HG03342 (cell line): ENCODE measurements at regions not wholly inside any gene's neighbourhood (a gene's known extent, or its start where the extent isn't known, plus 50 kb on each side); places are given as distances from the start of the nearest gene placed in this dataset.

Experiments
- ATAC-seq: cut with Tn5 transposase; IDR thresholded peaks from one replicate; pipeline ENCODE4 v1.9.1; 2021; ENCODE audit warnings: mild to moderate bottlenecking, moderate library complexity; ENCODE audit not compliant: unreplicated experiment

DNA sequence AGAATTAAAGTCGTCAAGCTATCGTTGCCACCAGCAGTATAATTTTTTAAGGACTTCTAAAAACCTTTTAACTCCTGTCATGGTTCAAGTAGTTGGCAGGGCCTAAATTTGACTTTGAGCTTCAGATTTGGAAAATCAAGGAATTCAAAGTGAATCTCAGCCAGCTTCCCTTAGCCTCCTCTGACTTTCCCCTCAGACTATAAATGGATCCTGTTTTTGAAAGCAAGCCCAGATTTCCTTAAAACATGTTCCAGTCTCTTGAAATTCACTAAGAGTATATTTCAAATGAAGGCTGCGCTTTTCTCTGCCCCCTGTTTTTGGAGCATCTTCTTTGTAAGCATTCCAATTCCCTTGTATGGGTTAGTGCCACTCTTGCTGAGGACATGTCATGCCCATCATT, 101.8 kb upstream of the CDH8 start:
- ATAC-seq: no peak

DNA sequence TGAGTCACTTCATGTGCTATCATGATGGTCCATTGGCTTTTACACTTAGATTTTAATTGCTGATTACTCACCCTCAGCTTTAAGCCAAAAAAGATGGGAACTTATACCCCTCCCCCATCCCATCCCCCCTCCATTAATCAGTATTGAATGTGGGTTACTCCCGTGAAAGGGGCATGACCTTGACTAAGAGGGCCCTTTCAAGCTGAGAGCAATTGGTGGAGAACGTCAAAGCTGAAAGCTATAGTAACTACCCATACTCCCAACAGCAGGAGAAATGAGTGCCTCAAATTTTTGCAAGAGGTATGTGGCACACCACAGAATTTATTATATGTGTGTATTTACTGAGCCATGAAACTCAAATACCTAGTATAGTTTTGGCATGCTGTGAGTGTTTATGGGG, 99.7 kb upstream of the CDH8 start:
- no peak for ATAC-seq

- no peak for ATAC-seq
These were observed 99.2 kb upstream of the CDH8 start for GRCh38 chr16:62135446-62135845.

DNA sequence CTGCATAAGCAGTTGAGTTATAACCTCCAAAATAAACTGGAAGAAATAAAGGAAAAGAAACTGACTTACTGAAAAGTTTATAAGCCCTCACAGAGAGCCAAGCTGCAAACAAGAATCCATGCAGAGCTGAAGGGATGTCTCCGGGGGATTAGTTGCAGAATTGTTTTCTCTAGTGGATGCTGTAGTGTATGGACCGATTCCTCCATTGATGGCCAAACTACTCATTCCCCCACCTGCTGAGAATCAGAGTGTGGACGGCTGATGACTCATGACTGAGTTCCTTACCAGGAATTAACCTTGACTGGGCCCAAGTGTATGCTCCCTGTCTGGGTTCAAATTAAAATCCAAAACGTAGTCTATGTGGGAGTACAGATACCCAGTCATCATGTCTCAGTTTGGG, 93.9 kb upstream of the CDH8 start:
- ATAC-seq: no peak

- no peak for ATAC-seq
These were observed 69.0 kb upstream of the CDH8 start for GRCh38 chr16:62105244-62105643.

DNA sequence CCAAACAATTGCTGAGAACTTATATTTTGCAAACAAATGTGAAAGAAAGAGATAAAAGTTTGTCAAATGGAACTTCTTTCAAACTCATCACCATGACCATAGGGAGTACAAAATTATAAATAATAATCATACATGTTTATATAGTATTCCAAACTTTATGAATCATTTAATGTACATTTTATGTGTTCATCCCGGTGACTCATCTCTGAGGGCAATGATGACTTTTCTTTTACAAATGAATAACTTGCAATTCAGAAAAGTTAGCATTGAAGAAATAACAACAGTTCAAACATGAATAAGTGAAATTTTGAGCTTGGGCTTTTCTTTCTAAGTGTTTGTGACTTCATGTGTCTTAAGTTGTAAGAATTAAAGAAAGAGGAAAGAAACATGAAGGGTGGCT, 66.3 kb upstream of the CDH8 start:
- ATAC-seq: no peak

GRCh38 chr16:62100651-62101050, 64.4 kb upstream of the CDH8 start:
- ATAC-seq: no peak

DNA sequence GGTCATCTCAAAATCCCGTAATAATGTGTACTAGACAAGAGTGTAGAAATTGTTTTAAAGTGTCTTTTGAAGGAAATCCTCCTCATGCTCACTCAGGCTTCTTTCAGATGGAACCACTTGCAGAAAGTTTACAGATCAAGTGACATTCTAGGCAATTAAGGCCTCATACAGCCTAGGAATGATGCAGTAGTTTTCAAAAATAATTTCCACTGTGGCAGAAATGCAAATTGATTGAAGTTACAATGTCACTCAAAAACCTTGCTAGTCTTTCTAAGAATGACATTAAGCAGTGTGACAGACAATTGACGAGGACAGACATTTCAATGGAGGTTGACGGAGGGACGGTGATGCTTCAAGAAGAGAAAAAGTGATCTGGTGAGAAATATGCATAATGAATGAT, 53.5 kb upstream of the CDH8 start:
- no peak for ATAC-seq

GRCh38 chr16:62088731-62089410, 52.6 kb upstream of the CDH8 start:
- no peak for ATAC-seq
